ENCODE measurements at regions not wholly inside any gene's neighbourhood (a gene's known extent, or its start where the extent isn't known, plus 50 kb on each side); places are given as distances from the start of the nearest gene placed in this dataset.

- TF ChIP-seq, protein P1, sequence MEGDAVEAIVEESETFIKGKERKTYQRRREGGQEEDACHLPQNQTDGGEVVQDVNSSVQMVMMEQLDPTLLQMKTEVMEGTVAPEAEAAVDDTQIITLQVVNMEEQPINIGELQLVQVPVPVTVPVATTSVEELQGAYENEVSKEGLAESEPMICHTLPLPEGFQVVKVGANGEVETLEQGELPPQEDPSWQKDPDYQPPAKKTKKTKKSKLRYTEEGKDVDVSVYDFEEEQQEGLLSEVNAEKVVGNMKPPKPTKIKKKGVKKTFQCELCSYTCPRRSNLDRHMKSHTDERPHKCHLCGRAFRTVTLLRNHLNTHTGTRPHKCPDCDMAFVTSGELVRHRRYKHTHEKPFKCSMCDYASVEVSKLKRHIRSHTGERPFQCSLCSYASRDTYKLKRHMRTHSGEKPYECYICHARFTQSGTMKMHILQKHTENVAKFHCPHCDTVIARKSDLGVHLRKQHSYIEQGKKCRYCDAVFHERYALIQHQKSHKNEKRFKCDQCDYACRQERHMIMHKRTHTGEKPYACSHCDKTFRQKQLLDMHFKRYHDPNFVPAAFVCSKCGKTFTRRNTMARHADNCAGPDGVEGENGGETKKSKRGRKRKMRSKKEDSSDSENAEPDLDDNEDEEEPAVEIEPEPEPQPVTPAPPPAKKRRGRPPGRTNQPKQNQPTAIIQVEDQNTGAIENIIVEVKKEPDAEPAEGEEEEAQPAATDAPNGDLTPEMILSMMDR (IDR thresholded peaks at IDR 0.05) = no peak
- no peak for TF ChIP-seq POLR2A (IDR thresholded peaks at IDR 0.05)
These were observed 576.8 kb downstream of the QKI start for GRCh38 chr6:163991321-163991720.
